SK-N-SH treated with all-trans-retinoic acid at 6 μM for 48 hours (cell line): ENCODE measurements at regions not wholly inside any gene's neighbourhood (a gene's known extent, or its start where the extent isn't known, plus 50 kb on each side); places are given as distances from the start of the nearest gene placed in this dataset.

Source experiments
- ARNTL ChIP-seq: fragments of 450-650 bp; formaldehyde crosslinking; IDR thresholded peaks from 2 replicates; pipeline ENCODE4 v1.5.0; 2020; ENCODE audit warnings: low read depth, mild to moderate bottlenecking, moderate library complexity, borderline replicate concordance
- BACH2 ChIP-seq: fragments of 250-450 bp; sonication (Bioruptor Pico); IDR thresholded peaks from 2 replicates; pipeline ENCODE4 v1.9.0; 2021; ENCODE audit warnings: mild to moderate bottlenecking, borderline replicate concordance
- CREB5 ChIP-seq: fragments of 250-450 bp; sonication (Bioruptor Pico); IDR thresholded peaks from 2 replicates; pipeline ENCODE4 v1.5.1; 2020; ENCODE audit warnings: low read depth, mild to moderate bottlenecking, moderate library complexity
- CSRNP3 ChIP-seq: fragments of 250-450 bp; sonication (Bioruptor Pico); IDR thresholded peaks from 2 replicates; pipeline ENCODE4 v1.5.1; 2021; ENCODE audit warnings: mild to moderate bottlenecking, moderate library complexity
- GLIS3 ChIP-seq: fragments of 250-450 bp; sonication (Bioruptor Pico); IDR thresholded peaks from 2 replicates; pipeline ENCODE4 v1.5.0; 2020; ENCODE audit warnings: mild to moderate bottlenecking, moderate library complexity
- ISL1 ChIP-seq: fragments of 250-450 bp; sonication (Bioruptor Pico); IDR thresholded peaks from 2 replicates; pipeline ENCODE4 v2.1.2; 2022; ENCODE audit warnings: mild to moderate bottlenecking, moderate library complexity
- OSR1 ChIP-seq: fragments of 250-450 bp; sonication (Bioruptor Pico); IDR thresholded peaks from 2 replicates; pipeline ENCODE4 v1.8.0; 2022; ENCODE audit warnings: moderate library complexity, mild to moderate bottlenecking, inconsistent platforms
- RARB ChIP-seq: fragments of 250-450 bp; sonication (Bioruptor Pico); IDR thresholded peaks from 2 replicates; pipeline ENCODE4 v1.8.0; 2021; ENCODE audit warnings: mild to moderate bottlenecking, moderate library complexity
- SNAI2 ChIP-seq: fragments of 250-450 bp; sonication (Bioruptor Pico); IDR thresholded peaks from 2 replicates; pipeline ENCODE4 v1.5.0; 2020; ENCODE audit warnings: mild to moderate bottlenecking, moderate library complexity
- TCF4 ChIP-seq: fragments of 250-450 bp; sonication (Bioruptor Pico); IDR thresholded peaks from 2 replicates; pipeline ENCODE4 v1.8.0; 2021; ENCODE audit warnings: mild to moderate bottlenecking, moderate library complexity, borderline replicate concordance
- ZFP3 ChIP-seq: fragments of 250-450 bp; sonication (Bioruptor Pico); IDR thresholded peaks from 2 replicates; pipeline ENCODE4 v1.5.0; 2020; ENCODE audit warnings: mild to moderate bottlenecking, moderate library complexity
- ZNF565 ChIP-seq: fragments of 450-650 bp; formaldehyde crosslinking; conservative IDR thresholded peaks from 2 replicates; pipeline ENCODE4 v1.5.0; 2020; ENCODE audit warnings: low read depth, mild to moderate bottlenecking, moderate library complexity

DNA sequence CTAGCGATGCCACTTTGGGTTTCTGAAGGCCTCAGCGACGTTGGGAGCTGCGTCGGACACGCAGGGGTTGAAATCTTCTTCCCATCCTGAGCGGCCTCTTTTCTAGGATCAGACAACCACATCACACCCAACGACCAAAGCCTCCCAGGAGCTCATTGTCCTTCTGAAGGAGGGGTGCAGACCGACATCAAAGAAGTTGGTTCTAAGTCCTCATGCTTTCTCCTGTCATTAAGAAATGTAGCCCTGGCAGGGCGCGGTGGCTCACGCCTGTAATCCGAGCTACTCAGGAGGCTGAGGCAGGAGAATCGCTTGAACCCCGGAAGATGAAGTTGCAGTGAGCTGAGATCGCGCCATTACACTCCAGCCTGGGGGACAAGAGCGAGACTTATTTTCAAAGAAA, 1681.9 kb downstream of the TP53TG3F start:
- TF ChIP-seq TCF4 (CRISPR knock-in tag) (no peak), CSRNP3 (no peak), ISL1 (CRISPR knock-in tag) (no peak), RARB (CRISPR knock-in tag) (no peak), ZFP3 (CRISPR knock-in tag) (no peak), SNAI2 (no peak), ZNF565 (CRISPR knock-in tag) (no peak), OSR1 (CRISPR knock-in tag) (no peak), ARNTL (CRISPR knock-in tag) (no peak), GLIS3 (CRISPR knock-in tag) (no peak), BACH2 (CRISPR knock-in tag) (no peak), CREB5 (CRISPR knock-in tag) (no peak)
